ENCODE measurements at regions not wholly inside any gene's neighbourhood (a gene's known extent, or its start where the extent isn't known, plus 50 kb on each side); places are given as distances from the start of the nearest gene placed in this dataset.

DNA sequence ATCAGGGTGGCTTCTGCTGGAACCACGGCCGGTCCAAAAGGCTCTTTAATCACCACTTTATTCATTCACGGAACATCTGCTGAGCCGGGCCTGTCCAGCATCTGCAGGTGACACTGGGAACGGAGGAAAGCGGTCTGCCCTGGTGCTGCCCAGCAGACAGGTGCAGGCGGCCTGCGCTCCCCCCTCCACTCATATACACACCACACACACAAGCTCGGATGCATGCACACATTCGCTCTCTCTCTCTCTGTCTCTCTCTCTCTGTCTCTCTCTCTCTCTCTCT, 736.9 kb downstream of the BRD1 start:
- TF ChIP-seq CTCF (IDR thresholded peaks at IDR 0.05), result no peak
- no peak for TF ChIP-seq POLR2A (IDR thresholded peaks at IDR 0.05)

Measured in heart left ventricle (tissue), 13 donors.